Activated CD8-positive, alpha-beta T cell treated with anti-CD3 and anti-CD28 coated beads, Interleukin-2, amount 10 ng/mL, durations not matched to agents 7 days and 5 days (primary cell): ENCODE measurements at regions not wholly inside any gene's neighbourhood (a gene's known extent, or its start where the extent isn't known, plus 50 kb on each side); places are given as distances from the start of the nearest gene placed in this dataset.

Experiments used
- ATAC-seq: fragments of 150-1000 bp; cut with Tn5 transposase; one replicate; pipeline ENCODE4 v1.10.0; 2021; ENCODE audit warnings: moderate library complexity
- CTCF ChIA-PET: fragments of 350-600 bp; sonication (Branson Sonifier 250); formaldehyde crosslinking; loops from one replicate; lab custom pipeline; 2021; ENCODE audit warnings: antibody characterized with exemption; lab: Charles Lee
- POLR2A ChIA-PET: fragments of 350-600 bp; sonication (Branson Sonifier 250); formaldehyde crosslinking; loops from one replicate; lab custom pipeline; 2021; ENCODE audit warnings: antibody characterized with exemption; lab: Charles Lee
- DNase-seq: peaks from one replicate; pipeline ENCODE4 v3.0.0-alpha.2; 2020
- H3K27ac Mint-ChIP-seq: one replicate; pipeline ENCODE4 v1.8.0; 2021; ENCODE audit warnings: mild to moderate bottlenecking, mixed read lengths
- H3K27me3 Mint-ChIP-seq: one replicate; pipeline ENCODE4 v1.8.0; 2021; ENCODE audit warnings: low read depth, mixed read lengths
- H3K36me3 Mint-ChIP-seq: one replicate; pipeline ENCODE4 v1.8.0; 2021; ENCODE audit warnings: low read depth, mixed read lengths
- H3K4me1 Mint-ChIP-seq: one replicate; pipeline ENCODE4 v1.8.0; 2021; ENCODE audit warnings: low read depth, mixed read lengths
- H3K4me3 Mint-ChIP-seq: one replicate; pipeline ENCODE4 v1.8.0; 2021; ENCODE audit warnings: mild to moderate bottlenecking, mixed read lengths
- H3K9me3 Mint-ChIP-seq: one replicate; pipeline ENCODE4 v1.8.0; 2022; ENCODE audit warnings: mixed read lengths; ENCODE audit not compliant: insufficient read depth

DNA sequence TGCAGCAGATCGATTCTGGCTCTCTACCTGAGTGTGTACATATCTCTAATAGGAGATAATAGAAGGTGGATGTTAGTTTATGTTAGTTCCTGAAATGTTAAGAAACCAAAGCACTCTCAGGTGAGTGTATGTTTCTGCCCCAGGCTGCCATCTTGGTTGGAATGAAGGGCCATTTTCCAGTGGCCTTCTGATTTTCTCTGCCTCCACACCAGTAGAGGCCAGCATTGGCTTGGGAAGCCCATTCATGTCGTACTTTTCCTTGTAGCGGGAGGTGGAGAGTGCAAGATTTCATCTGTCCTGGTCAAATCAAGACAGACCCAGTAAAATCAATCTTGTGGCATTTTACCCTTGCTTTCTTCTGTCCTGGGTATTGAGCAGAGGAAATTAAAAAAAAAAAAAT lies 91.0 kb downstream of the GAS1 start:
- Mint-ChIP-seq H3K4me3 (no peak overlapping the region), H3K9me3 (no peaks in the 10 kb centered on the region), H3K27me3 (peaks cover 3% of the 10 kb centered on the region), H3K4me1 (no peaks in the 10 kb centered on the region), H3K36me3 (no peaks in the 10 kb centered on the region), H3K27ac (no peak overlapping the region)
- DNase-seq (no peak), ATAC-seq (no peak)
- ChIA-PET CTCF (no interaction called here), POLR2A (no interaction called here)

GRCh38 chr9:86854898-86855523 lies 92.3 kb downstream of the GAS1 start:
- DNase-seq: no peak
- Mint-ChIP-seq H3K27me3 (peaks cover 3% of the 10 kb centered on the region), H3K9me3 (no peaks in the 10 kb centered on the region), H3K27ac (no peak overlapping the region), H3K4me1 (no peaks in the 10 kb centered on the region), H3K36me3 (no peaks in the 10 kb centered on the region), H3K4me3 (no peak overlapping the region)
- CTCF ChIA-PET: no interaction called here
- POLR2A ChIA-PET: no interaction called here
- no peak for ATAC-seq

- ChIA-PET CTCF (no interaction called here), POLR2A (no interaction called here)
- no peaks in the 10 kb centered on the region for H3K9me3 Mint-ChIP-seq
- H3K4me1 Mint-ChIP-seq: no peaks in the 10 kb centered on the region
- no peak overlapping the region for H3K27ac Mint-ChIP-seq
- DNase-seq (no peak), ATAC-seq (no peak)
- H3K4me3 Mint-ChIP-seq: no peak overlapping the region
- no peaks in the 10 kb centered on the region for H3K36me3 Mint-ChIP-seq
- H3K27me3 Mint-ChIP-seq: no peaks in the 10 kb centered on the region
Observed at GRCh38 chr9:86846656-86847055, 100.7 kb downstream of the GAS1 start.

DNA sequence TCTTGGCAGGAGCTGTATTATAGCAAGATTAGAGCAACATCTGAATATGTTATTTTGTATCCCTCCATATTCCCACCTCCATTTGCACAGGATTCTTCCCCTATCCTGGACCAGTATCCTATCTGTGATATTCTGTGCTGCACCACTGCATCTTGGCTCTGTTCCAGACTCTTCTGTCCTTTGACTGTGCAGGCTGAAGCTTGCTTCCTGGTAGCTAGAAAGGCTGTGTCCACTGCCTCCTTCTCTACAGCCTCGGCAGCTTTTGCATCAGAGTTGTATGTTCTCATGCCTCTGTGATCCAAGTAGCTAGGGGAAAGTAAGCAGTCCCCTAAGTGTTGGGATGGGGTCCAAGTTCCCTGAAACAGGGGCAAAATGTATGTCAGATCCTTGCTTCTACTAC lies 104.1 kb downstream of the GAS1 start:
- CTCF ChIA-PET: no interaction called here
- POLR2A ChIA-PET: no interaction called here
- no peaks in the 10 kb centered on the region for H3K27me3 Mint-ChIP-seq
- ATAC-seq (no peak), DNase-seq (no peak)
- H3K9me3 Mint-ChIP-seq: no peaks in the 10 kb centered on the region
- no peak overlapping the region for H3K27ac Mint-ChIP-seq
- no peak overlapping the region for H3K4me3 Mint-ChIP-seq
- H3K36me3 Mint-ChIP-seq: no peaks in the 10 kb centered on the region
- H3K4me1 Mint-ChIP-seq: no peaks in the 10 kb centered on the region

DNA sequence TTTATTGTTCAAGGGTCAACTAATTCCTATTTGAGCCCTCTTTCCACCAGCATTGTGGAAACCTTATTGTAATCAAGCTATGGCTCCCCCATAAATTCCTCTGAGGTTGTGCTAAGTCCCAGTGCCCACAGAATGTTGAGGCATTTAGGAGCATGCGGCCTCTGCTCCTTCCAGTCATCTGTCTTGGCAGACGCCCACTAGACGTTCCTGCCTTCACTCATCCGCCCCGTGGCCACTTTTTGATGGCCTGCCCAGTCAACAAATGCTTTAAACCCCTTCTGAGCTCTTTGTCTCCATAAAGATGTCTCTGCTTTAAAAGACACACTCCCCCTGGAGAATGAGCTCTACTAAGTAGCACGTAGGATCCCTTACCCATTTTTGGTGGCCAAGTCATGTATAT lies 104.7 kb downstream of the GAS1 start:
- no peaks in the 10 kb centered on the region for H3K27me3 Mint-ChIP-seq
- H3K9me3 Mint-ChIP-seq: no peaks in the 10 kb centered on the region
- ChIA-PET CTCF (no interaction called here), POLR2A (no interaction called here)
- H3K27ac Mint-ChIP-seq: no peak overlapping the region
- H3K36me3 Mint-ChIP-seq: no peaks in the 10 kb centered on the region
- DNase-seq (no peak), ATAC-seq (no peak)
- H3K4me3 Mint-ChIP-seq: no peak overlapping the region
- H3K4me1 Mint-ChIP-seq: no peaks in the 10 kb centered on the region

DNA sequence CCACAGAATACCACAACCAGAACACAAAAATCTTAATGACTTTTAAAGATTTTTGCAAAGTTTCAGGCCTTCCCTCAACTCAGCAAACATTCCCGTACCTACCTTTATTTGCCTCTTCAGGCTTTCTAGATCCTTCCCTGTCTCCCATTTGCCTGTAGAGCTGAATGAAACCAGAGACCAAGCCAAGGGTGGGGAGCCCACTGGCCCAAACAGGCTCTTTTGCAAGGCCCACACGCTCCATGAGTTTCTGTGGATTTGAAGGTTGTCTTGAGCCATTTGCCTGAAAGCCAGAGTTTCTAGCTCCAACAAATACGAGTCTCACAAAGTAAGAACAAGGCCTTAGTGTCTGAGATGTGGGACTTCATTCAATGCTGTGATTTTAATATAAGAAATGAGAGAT lies 107.8 kb downstream of the GAS1 start:
- CTCF ChIA-PET: no interaction called here
- no peaks in the 10 kb centered on the region for H3K9me3 Mint-ChIP-seq
- H3K4me3 Mint-ChIP-seq: no peak overlapping the region
- DNase-seq (no peak), ATAC-seq (no peak)
- no peak overlapping the region for H3K27ac Mint-ChIP-seq
- no peaks in the 10 kb centered on the region for H3K36me3 Mint-ChIP-seq
- POLR2A ChIA-PET: no interaction called here
- no peaks in the 10 kb centered on the region for H3K4me1 Mint-ChIP-seq
- no peaks in the 10 kb centered on the region for H3K27me3 Mint-ChIP-seq

GRCh38 chr9:86838519-86839497 lies 108.5 kb downstream of the GAS1 start:
- Mint-ChIP-seq H3K27ac (no peak overlapping the region), H3K36me3 (no peaks in the 10 kb centered on the region), H3K4me1 (no peaks in the 10 kb centered on the region), H3K27me3 (no peaks in the 10 kb centered on the region), H3K4me3 (no peak overlapping the region), H3K9me3 (no peaks in the 10 kb centered on the region)
- ATAC-seq (no peak), DNase-seq (no peak)
- CTCF ChIA-PET: no interaction called here
- POLR2A ChIA-PET: no interaction called here

- no peaks in the 10 kb centered on the region for H3K27me3 Mint-ChIP-seq
- H3K27ac Mint-ChIP-seq: no peak overlapping the region
- POLR2A ChIA-PET: no interaction called here
- CTCF ChIA-PET: no interaction called here
- no peaks in the 10 kb centered on the region for H3K4me1 Mint-ChIP-seq
- H3K36me3 Mint-ChIP-seq: no peaks in the 10 kb centered on the region
- H3K9me3 Mint-ChIP-seq: no peaks in the 10 kb centered on the region
- ATAC-seq (no peak), DNase-seq (no peak)
- H3K4me3 Mint-ChIP-seq: no peak overlapping the region
Observed at GRCh38 chr9:86837345-86837744, 110.0 kb downstream of the GAS1 start.

DNA sequence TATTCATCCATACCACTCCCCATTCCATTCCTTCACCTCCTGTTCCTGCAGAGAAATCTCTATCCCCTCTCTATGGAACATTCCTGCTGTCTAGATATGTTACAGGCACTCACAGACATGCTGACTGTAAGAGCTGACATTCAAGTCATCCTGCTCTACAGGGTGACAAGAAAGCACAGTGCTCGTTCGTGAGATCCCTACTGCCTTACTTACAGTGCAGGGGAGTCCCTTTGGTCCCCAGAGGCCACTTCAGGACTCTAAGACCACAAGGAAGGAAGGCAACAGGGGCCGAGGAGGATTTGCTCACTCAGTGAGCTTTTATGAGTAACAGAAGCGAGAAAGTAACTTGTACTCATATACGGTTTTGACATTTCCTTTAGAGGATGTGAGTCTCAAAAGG lies 110.5 kb downstream of the GAS1 start:
- H3K27me3 Mint-ChIP-seq: no peaks in the 10 kb centered on the region
- no peaks in the 10 kb centered on the region for H3K36me3 Mint-ChIP-seq
- no peak for ATAC-seq
- no peak for DNase-seq
- H3K4me1 Mint-ChIP-seq: no peaks in the 10 kb centered on the region
- no peak overlapping the region for H3K4me3 Mint-ChIP-seq
- H3K27ac Mint-ChIP-seq: no peak overlapping the region
- ChIA-PET POLR2A (interaction anchor here (0.5 kb wide), 1 partner anchor 427 kb away, joined by 3 read pairs; no protein-coding TSS in a partner anchor), CTCF (no interaction called here)
- H3K9me3 Mint-ChIP-seq: no peaks in the 10 kb centered on the region

DNA sequence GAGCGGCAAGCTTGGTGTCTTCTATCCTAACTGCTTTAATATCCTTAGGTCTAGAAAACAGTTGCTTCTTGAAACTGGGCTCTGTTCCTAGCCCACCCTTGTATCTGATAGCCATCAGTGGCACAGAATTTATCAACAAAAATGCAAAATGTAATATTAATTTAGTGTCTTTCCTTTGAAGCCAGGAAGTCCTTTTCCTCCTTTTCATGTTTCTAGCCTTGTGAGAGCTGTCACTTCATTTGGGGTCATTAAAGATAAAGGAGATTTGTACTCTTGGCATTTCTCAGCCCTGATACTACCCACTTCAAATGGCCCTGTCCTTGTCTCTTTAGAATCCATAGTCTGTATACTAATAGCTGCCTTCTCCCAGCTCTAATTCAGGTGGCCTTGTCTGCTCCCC lies 111.0 kb downstream of the GAS1 start:
- ChIA-PET POLR2A (interaction anchor here (0.5 kb wide), 1 partner anchor 428 kb away, joined by 3 read pairs; no protein-coding TSS in a partner anchor), CTCF (no interaction called here)
- no peak overlapping the region for H3K4me3 Mint-ChIP-seq
- ATAC-seq (no peak), DNase-seq (no peak)
- H3K36me3 Mint-ChIP-seq: no peaks in the 10 kb centered on the region
- no peaks in the 10 kb centered on the region for H3K9me3 Mint-ChIP-seq
- no peak overlapping the region for H3K27ac Mint-ChIP-seq
- no peaks in the 10 kb centered on the region for H3K27me3 Mint-ChIP-seq
- H3K4me1 Mint-ChIP-seq: no peaks in the 10 kb centered on the region

- Mint-ChIP-seq H3K4me3 (no peak overlapping the region), H3K27me3 (no peaks in the 10 kb centered on the region), H3K4me1 (no peaks in the 10 kb centered on the region), H3K27ac (no peak overlapping the region), H3K36me3 (no peaks in the 10 kb centered on the region), H3K9me3 (no peaks in the 10 kb centered on the region)
- ATAC-seq (no peak), DNase-seq (no peak)
- ChIA-PET POLR2A (no interaction called here), CTCF (no interaction called here)
Observed at GRCh38 chr9:86830356-86830755, 117.0 kb downstream of the GAS1 start.

DNA sequence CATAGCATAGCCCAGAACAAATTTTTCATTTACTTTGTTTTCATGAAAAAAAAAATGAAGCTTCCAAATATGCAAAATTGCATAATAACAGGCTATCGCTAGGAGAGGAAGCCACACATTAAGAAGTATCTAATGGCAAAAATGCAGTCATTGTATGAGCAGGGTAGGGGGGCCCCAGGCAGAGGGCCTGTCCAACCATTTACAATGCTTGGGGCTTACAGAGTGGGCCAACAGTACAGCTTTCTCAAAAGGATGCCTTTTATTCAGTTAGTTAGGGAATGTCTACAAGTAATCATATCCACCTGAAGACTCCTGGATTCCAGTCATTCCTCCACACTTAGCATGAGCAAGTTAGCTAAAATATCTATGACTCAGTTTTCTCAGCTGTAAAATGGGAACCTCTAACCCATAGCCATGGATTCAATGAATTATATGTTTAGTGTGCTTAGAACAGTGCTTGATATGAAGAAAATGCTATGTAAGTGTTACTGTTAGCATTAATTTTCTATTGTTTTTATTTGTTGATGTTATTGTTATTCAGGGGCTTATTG lies 117.7 kb downstream of the GAS1 start:
- DNase-seq (no peak), ATAC-seq (no peak)
- H3K4me3 Mint-ChIP-seq: no peak overlapping the region
- no peak overlapping the region for H3K27ac Mint-ChIP-seq
- H3K4me1 Mint-ChIP-seq: no peaks in the 10 kb centered on the region
- H3K9me3 Mint-ChIP-seq: no peaks in the 10 kb centered on the region
- ChIA-PET CTCF (no interaction called here), POLR2A (no interaction called here)
- H3K27me3 Mint-ChIP-seq: no peaks in the 10 kb centered on the region
- H3K36me3 Mint-ChIP-seq: no peaks in the 10 kb centered on the region
